GM21529 (cell line): ENCODE measurements at regions not wholly inside any gene's neighbourhood (a gene's known extent, or its start where the extent isn't known, plus 50 kb on each side); places are given as distances from the start of the nearest gene placed in this dataset.
"Not testable (repeated sequence)": the region's sequence is repeated elsewhere in the genome, so short reads cannot be mapped to it uniquely, and the experiment has no call there.

Experiments
- ATAC-seq: cut with Tn5 transposase; IDR thresholded peaks from one replicate; pipeline ENCODE4 v1.9.1; 2021; ENCODE audit not compliant: unreplicated experiment

- ATAC-seq, result no peak
These were observed 85.5 kb downstream of the APIP start for GRCh38 chr11:34830648-34831047.

GRCh38 chr11:34830035-34830434 lies 86.1 kb downstream of the APIP start:
- ATAC-seq, result no peak

- ATAC-seq, result peak; percentile 69
These were observed 89.0 kb downstream of the APIP start for GRCh38 chr11:34827228-34827627.

GRCh38 chr11:34826384-34826726 lies 89.8 kb downstream of the APIP start:
- no peak for ATAC-seq

- no peak for ATAC-seq
These were observed 90.4 kb downstream of the APIP start for GRCh38 chr11:34825670-34826383.

- ATAC-seq, result no peak
These were observed 90.9 kb downstream of the APIP start for GRCh38 chr11:34825315-34825669.

- no peak for ATAC-seq
These were observed 91.8 kb downstream of the APIP start for GRCh38 chr11:34824425-34824824.

- no peak for ATAC-seq
These were observed 92.5 kb downstream of the APIP start for GRCh38 chr11:34823639-34824038.

- ATAC-seq, result no peak
These were observed 93.0 kb downstream of the APIP start for GRCh38 chr11:34823197-34823596.

GRCh38 chr11:34819740-34820482 lies 96.3 kb downstream of the APIP start:
- ATAC-seq, result no peak

GRCh38 chr11:34817812-34818211 lies 98.4 kb downstream of the APIP start:
- not testable (repeated sequence) for ATAC-seq

- no peak for ATAC-seq
These were observed 99.4 kb downstream of the APIP start for GRCh38 chr11:34816698-34817213.

GRCh38 chr11:34812905-34813576 lies 103.1 kb downstream of the APIP start:
- no peak for ATAC-seq

GRCh38 chr11:34811858-34812257 lies 104.3 kb downstream of the APIP start:
- no peak for ATAC-seq

GRCh38 chr11:34810107-34810562 lies 106.0 kb downstream of the APIP start:
- ATAC-seq, result no peak

- no peak for ATAC-seq
These were observed 106.7 kb downstream of the APIP start for GRCh38 chr11:34809191-34810106.

GRCh38 chr11:34806875-34807274 lies 109.3 kb downstream of the APIP start:
- ATAC-seq, result no peak

GRCh38 chr11:34805937-34806336 lies 110.2 kb downstream of the APIP start:
- no peak for ATAC-seq

- no peak for ATAC-seq
These were observed 116.3 kb downstream of the APIP start for GRCh38 chr11:34799848-34800247.

- no peak for ATAC-seq
These were observed 117.2 kb downstream of the APIP start for GRCh38 chr11:34798985-34799384.

GRCh38 chr11:34797497-34797896 lies 118.7 kb downstream of the APIP start:
- not testable (repeated sequence) for ATAC-seq
